IMR-90 (cell line): ENCODE measurements at regions not wholly inside any gene's neighbourhood (a gene's known extent, or its start where the extent isn't known, plus 50 kb on each side); places are given as distances from the start of the nearest gene placed in this dataset.

Experiments used
- ATAC-seq: fragments of 200-7000 bp; cut with Tn5 transposase; 2 replicates; pipeline ENCODE4 v1.9.1; 2020; ENCODE audit warnings: low read depth, mild to moderate bottlenecking, moderate library complexity
- BruUV-seq: library from RNA; stranded (reverse); fragments of 400-500 nt; replicated peaks from 2 replicates; lab custom pipeline; 2021; lab: Mats Ljungman, UMichigan
- CTCF ChIA-PET: fragments of 300-600 bp; formaldehyde crosslinking; extraction: SDS; loops from one replicate; lab custom pipeline; 2021; ENCODE audit warnings: antibody characterized with exemption; lab: Yijun Ruan, JAX
- POLR2A ChIA-PET: fragments of 300-600 bp; sonication (Branson Sonifier 250); formaldehyde crosslinking; loops from one replicate; lab custom pipeline; 2022; ENCODE audit warnings: antibody characterized with exemption; ENCODE audit not compliant: unreplicated experiment; lab: Charles Lee
- DNase-seq: peaks from one replicate; pipeline ENCODE4 v3.0.0; 2013
- H2AFZ ChIP-seq: replicated peaks from 2 replicates; pipeline ENCODE3; 2013; ENCODE audit warnings: low read length, mild to moderate bottlenecking; ENCODE audit not compliant: poor library complexity
- H2AK5ac ChIP-seq: 2 replicates; pipeline ENCODE4 v1.6.1; 2013; ENCODE audit warnings: low read depth, low read length, inconsistent platforms
- H2AK9ac ChIP-seq: replicated peaks from 2 replicates; pipeline ENCODE3; 2013; ENCODE audit warnings: mild to moderate bottlenecking, low read depth, low read length, moderate library complexity; ENCODE audit not compliant: poor library complexity
- H2BK120ac ChIP-seq: 2 replicates; pipeline ENCODE4 v1.6.1; 2013; ENCODE audit warnings: low read depth, low read length, inconsistent platforms
- H2BK15ac ChIP-seq: 3 replicates; pipeline ENCODE4 v1.6.1; 2013; ENCODE audit warnings: low read depth, low read length, inconsistent platforms
- H2BK20ac ChIP-seq: 2 replicates; pipeline ENCODE4 v1.6.1; 2013; ENCODE audit warnings: low read depth, mild to moderate bottlenecking, inconsistent platforms, low read length, moderate library complexity
- H2BK5ac ChIP-seq: 2 replicates; pipeline ENCODE4 v1.6.1; 2013; ENCODE audit warnings: mild to moderate bottlenecking, low read depth, low read length, inconsistent platforms; ENCODE audit not compliant: poor library complexity, severe bottlenecking
- H3K14ac ChIP-seq: replicated peaks from 2 replicates; pipeline ENCODE4 v1.6.1; 2013; ENCODE audit warnings: low read depth, low read length, inconsistent platforms
- H3K18ac ChIP-seq: 2 replicates; pipeline ENCODE4 v1.6.1; 2013; ENCODE audit warnings: low read depth, low read length, control low read depth
- H3K23ac ChIP-seq: 2 replicates; pipeline ENCODE4 v1.6.1; 2013; ENCODE audit warnings: low read depth, low read length, inconsistent platforms
- H3K27ac ChIP-seq: 2 replicates; pipeline ENCODE4 v1.5.1; 2013; ENCODE audit warnings: mild to moderate bottlenecking, control low read depth, low read length; ENCODE audit not compliant: insufficient read depth
- H3K27me3 ChIP-seq: 2 replicates; pipeline ENCODE4 v1.6.1; 2013; ENCODE audit warnings: low read length; ENCODE audit not compliant: control insufficient read depth, insufficient read depth
- H3K36me3 ChIP-seq: 2 replicates; pipeline ENCODE4 v1.6.1; 2013; ENCODE audit warnings: low read length, mixed read lengths; ENCODE audit not compliant: control insufficient read depth, insufficient read depth
- H3K4ac ChIP-seq: 2 replicates; pipeline ENCODE4 v1.6.1; 2013; ENCODE audit warnings: low read depth, low read length, inconsistent platforms
- H3K4me1 ChIP-seq: 2 replicates; pipeline ENCODE4 v1.6.1; 2013; ENCODE audit warnings: low read length, mixed read lengths; ENCODE audit not compliant: control insufficient read depth, insufficient read depth
- H3K4me2 ChIP-seq: 2 replicates; pipeline ENCODE4 v1.6.1; 2013; ENCODE audit warnings: low read depth, mild to moderate bottlenecking, control low read depth, low read length, moderate library complexity
- H3K4me3 ChIP-seq: 2 replicates; pipeline ENCODE4 v1.5.1; 2013; ENCODE audit warnings: low read depth, mild to moderate bottlenecking, control low read depth, low read length, moderate library complexity; ENCODE audit not compliant: insufficient read depth
- H3K56ac ChIP-seq: 2 replicates; pipeline ENCODE4 v1.6.1; 2013; ENCODE audit warnings: low read length, inconsistent platforms; ENCODE audit not compliant: insufficient read depth; ENCODE audit errors: extremely low read depth
- H3K79me1 ChIP-seq, 2 experiments: 2 replicates each; pipeline ENCODE4 v1.6.1; 2013; ENCODE audit warnings: low read length in 2 of 2, inconsistent platforms in 1 of 2, low read depth in 1 of 2
- H3K9ac ChIP-seq: 2 replicates; pipeline ENCODE4 v1.6.1; 2013; ENCODE audit warnings: low read depth, low read length, control low read depth
- H3K9me1 ChIP-seq: 2 replicates; pipeline ENCODE4 v1.6.1; 2013; ENCODE audit warnings: low read length, inconsistent platforms; ENCODE audit not compliant: insufficient read depth
- H3K9me3 ChIP-seq: 2 replicates; pipeline ENCODE4 v1.6.1; 2013; ENCODE audit warnings: low read length; ENCODE audit not compliant: control insufficient read depth, insufficient read depth
- H4K20me1 ChIP-seq: 2 replicates; pipeline ENCODE4 v1.6.1; 2013; ENCODE audit warnings: low read length, inconsistent platforms; ENCODE audit not compliant: insufficient read depth
- H4K5ac ChIP-seq: 2 replicates; pipeline ENCODE4 v1.6.1; 2013; ENCODE audit warnings: mild to moderate bottlenecking, low read depth, low read length, control low read depth
- H4K8ac ChIP-seq, 2 experiments: 2 replicates each; pipeline ENCODE4 v1.6.1; 2013; ENCODE audit warnings: low read depth in 2 of 2, low read length in 2 of 2, control low read depth in 1 of 2, inconsistent platforms in 1 of 2
- H4K91ac ChIP-seq: 2 replicates; pipeline ENCODE4 v1.6.1; 2013; ENCODE audit warnings: low read depth, low read length, inconsistent platforms; ENCODE audit not compliant: insufficient read depth
- CEBPB ChIP-seq: IDR thresholded peaks from 2 replicates; pipeline ENCODE4 v1.6.1; 2012; ENCODE audit warnings: low read depth, low read length, improper control_type of control experiment
- MAFK ChIP-seq: IDR thresholded peaks from 2 replicates; pipeline ENCODE4 v1.6.1; 2012; ENCODE audit warnings: low read depth, low read length, improper control_type of control experiment
- NFE2L2 ChIP-seq: fragments of 150-350 bp; IDR thresholded peaks from 2 replicates; pipeline ENCODE4 v1.6.1; 2016; ENCODE audit warnings: low read depth, mild to moderate bottlenecking, low read length
- RFX5 ChIP-seq: IDR thresholded peaks from 2 replicates; pipeline ENCODE4 v1.8.0; 2012; ENCODE audit warnings: low read depth, mild to moderate bottlenecking, low read length, moderate library complexity
- SMC3 ChIP-seq: fragments of 150-350 bp; IDR thresholded peaks from 2 replicates; pipeline ENCODE4 v1.6.1; 2016; ENCODE audit warnings: low read depth, mild to moderate bottlenecking, antibody characterized with exemption, low read length, moderate library complexity
- WGBS, 2 experiments: methylation state at CpG; one replicate each; pipeline versions ENCODE4 v1.1.5 to v1.1.7; 2013; ENCODE audit warnings: missing lambda C conversion rate in 2 of 2; ENCODE audit not compliant: insufficient read length in 1 of 2; ENCODE audit errors: extremely low coverage in 2 of 2; 5-methylcytosine and 5-hydroxymethylcytosine counted together
- dilution Hi-C: fragments of 300-500 bp; cut with HindIII; formaldehyde crosslinking; loops from one replicate; pipeline ENCODE4 v1.14.3; 2018; ENCODE audit warnings: low sequenced_read_pairs; ENCODE audit not compliant: unreplicated experiment
- in situ Hi-C: fragments of 300-500 bp; cut with MboI; formaldehyde crosslinking; loops from 3 replicates; pipeline ENCODE4 v1.14.3; 2019; ENCODE audit warnings: low sequenced_read_pairs, inconsistent platforms, mixed read lengths
- intact Hi-C: fragments of 100-400 bp; cut with micrococcal nuclease; formaldehyde crosslinking; loops from 2 replicates; pipeline ENCODE4 v1.10.0; 2022

DNA sequence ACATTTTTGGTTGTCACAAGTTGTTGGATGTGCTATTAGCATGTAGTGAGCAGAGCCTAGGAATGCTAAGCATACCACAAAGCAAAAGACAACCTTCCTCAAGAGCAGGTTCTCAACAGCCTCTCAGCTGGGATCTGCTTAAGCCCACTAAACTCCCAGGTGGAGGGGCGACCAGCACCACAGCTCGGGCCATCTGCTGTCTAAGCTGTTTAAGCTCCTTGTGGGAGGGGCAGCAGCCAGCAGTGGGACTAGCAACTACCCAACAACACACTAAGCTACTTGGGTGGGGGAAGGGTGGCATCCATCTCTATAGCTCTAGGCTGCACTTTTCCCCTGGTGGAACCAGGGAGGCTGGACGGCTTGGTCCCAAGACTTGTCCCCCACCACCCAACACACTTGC is 1052.7 kb upstream of the ARRDC3 start:
- no peaks in the 10 kb centered on the region for H3K79me1 ChIP-seq
- no peak overlapping the region for H3K9ac ChIP-seq
- no peak overlapping the region for H3K27ac ChIP-seq
- H4K91ac ChIP-seq = no peak overlapping the region
- H2BK20ac ChIP-seq = no peak overlapping the region
- H2BK5ac ChIP-seq = no peak overlapping the region
- no peak overlapping the region for H2BK15ac ChIP-seq
- H3K4me1 ChIP-seq = no peaks in the 10 kb centered on the region
- no peak overlapping the region for H2AK9ac ChIP-seq
- H2AK5ac ChIP-seq = no peak overlapping the region
- H3K56ac ChIP-seq = no peak overlapping the region
- no peak overlapping the region for H3K4ac ChIP-seq
- H3K9me1 ChIP-seq = no peaks in the 10 kb centered on the region
- H3K23ac ChIP-seq = no peak overlapping the region
- H3K4me2 ChIP-seq = no peak overlapping the region
- no peak overlapping the region for H3K14ac ChIP-seq
- H3K36me3 ChIP-seq = no peaks in the 10 kb centered on the region
- no peak overlapping the region for H4K5ac ChIP-seq
- DNase-seq (no peak), ATAC-seq (no peak)
- no peaks in the 10 kb centered on the region for H3K9me3 ChIP-seq
- BruUV-seq = no TSS peak
- dilution Hi-C loops = no loop called here
- no peak overlapping the region for H2AFZ ChIP-seq
- no peak overlapping the region for H3K18ac ChIP-seq
- no peak overlapping the region for H3K4me3 ChIP-seq
- ChIA-PET CTCF (no interaction called here), POLR2A (no interaction called here)
- in situ Hi-C loops = no loop called here
- no peak overlapping the region for H4K8ac ChIP-seq
- WGBS, 2 experiments = no CpG with 5 or more reads among the region's 3 CpGs
- TF ChIP-seq MAFK = no peak
- TF ChIP-seq NFE2L2 = no peak
- TF ChIP-seq RFX5 = no peak
- no peak for TF ChIP-seq CEBPB
- TF ChIP-seq SMC3 = no peak
- H2BK120ac ChIP-seq = no peak overlapping the region
- intact Hi-C loops = no loop called here
- no peaks in the 10 kb centered on the region for H3K27me3 ChIP-seq
- H4K20me1 ChIP-seq = no peaks in the 10 kb centered on the region
